CD4-positive, alpha-beta T cell treated with Interleukin-21 for 1 hour (primary cell): ENCODE measurements at regions not wholly inside any gene's neighbourhood (a gene's known extent, or its start where the extent isn't known, plus 50 kb on each side); places are given as distances from the start of the nearest gene placed in this dataset.
"Not testable (repeated sequence)": the region's sequence is repeated elsewhere in the genome, so short reads cannot be mapped to it uniquely, and the experiment has no call there.

Experiments
- DNase-seq: peaks from one replicate; pipeline ENCODE4 v3.0.0-alpha.2; 2020

DNA sequence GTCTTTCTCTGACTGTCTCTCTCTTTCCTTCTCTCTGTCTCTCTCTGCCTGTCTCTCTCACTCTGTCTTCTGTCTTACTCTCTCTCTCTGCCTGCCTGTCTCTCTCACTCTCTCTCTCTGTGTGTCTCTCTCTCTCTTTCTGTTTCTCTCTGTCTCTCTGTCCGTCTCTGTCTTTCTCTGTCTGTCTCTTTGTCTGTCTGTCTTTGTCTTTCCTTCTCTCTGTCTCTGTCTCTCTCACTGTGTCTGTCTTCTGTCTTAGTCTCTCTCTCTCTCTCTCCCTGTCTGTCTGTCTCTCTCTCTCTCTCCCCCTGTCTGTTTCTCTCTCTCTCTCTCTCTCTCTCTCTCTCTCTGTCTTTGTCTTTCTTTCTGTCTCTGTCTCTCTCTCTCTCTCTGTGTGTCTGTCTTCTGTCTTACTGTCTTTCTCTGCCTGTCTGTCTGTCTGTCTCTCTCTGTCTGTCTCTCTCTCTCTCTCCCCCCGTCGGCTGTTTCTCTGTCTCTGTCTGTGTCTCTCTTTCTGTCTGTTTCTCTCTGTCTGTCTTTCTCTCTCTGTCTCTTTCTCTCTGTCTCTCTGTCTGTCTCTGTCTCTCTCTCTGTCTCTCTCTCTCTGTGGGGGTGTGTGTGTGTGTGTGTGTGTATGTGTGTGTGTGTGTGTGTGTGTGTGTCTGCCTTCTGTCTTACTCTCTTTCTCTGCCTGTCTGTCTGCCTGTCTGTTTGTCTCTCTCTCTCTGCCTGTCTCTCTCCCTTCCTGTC lies 2056.8 kb upstream of the TPTE start:
- DNase-seq = not testable (repeated sequence)

DNA sequence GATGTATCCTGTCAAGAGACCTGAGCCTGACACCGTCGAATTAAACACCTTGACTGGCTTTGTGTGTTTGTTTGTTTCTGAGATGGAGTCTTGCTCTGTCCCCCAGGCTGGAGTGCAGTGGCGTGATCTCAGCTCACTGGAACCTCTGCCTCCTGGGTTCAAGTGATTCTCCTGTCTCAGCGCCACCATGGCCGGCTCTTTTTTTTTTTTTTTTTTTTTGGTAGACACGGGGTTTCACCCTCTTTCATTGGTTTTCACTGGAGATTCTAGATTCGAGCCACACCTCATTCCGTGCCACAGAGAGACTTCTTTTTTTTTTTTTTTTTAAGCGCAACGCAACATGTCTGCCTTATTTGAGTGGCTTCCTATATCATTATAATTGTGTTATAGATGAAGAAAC lies 2054.7 kb upstream of the TPTE start:
- DNase-seq = not testable (repeated sequence)
